ENCODE measurements at regions not wholly inside any gene's neighbourhood (a gene's known extent, or its start where the extent isn't known, plus 50 kb on each side); places are given as distances from the start of the nearest gene placed in this dataset.
A peak's percentile ranks its signal among the peaks of the same experiment; 100 is the strongest.

DNA sequence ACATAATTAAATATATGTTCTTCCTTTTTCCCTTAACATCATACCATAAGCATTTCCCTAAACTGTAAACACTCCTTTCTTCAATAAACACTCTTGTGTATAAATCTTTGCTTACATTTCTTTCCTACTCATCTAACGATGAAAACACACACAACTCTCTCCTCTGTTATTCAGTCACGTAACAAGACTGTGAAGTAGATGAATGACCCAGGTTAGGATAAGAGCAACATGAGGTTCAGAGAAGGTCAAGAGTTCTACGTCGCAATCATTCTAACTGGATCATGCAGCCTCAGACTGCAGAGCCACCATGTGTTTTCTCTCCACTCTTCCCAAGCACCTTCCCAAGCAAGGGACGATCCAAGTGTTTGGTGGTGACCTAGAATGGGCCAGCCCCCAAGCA lies 70.5 kb upstream of the SPTLC1 start:
- DNase-seq (ENCODE audit: low spot score) = no peak

DNA sequence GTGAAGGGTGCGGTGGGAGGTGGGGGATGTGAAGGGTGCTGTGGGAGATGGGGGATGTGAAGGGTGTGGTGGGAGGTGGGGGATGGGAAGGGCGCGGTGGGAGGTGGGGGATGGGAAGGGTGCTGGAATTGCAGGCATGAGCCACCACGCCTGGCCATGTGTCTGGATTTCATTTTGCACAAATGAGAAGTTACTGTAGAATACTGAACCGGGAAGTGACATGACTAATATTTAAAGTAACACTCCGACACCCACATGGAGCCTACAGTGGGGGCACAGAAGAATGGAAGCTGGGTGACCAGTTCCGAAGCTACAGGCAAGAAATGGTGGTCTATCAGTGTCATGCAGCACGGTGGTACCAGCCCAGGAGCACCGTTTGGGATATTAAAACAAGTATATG lies 69.9 kb upstream of the SPTLC1 start:
- no peak for DNase-seq (ENCODE audit: low spot score)

DNA sequence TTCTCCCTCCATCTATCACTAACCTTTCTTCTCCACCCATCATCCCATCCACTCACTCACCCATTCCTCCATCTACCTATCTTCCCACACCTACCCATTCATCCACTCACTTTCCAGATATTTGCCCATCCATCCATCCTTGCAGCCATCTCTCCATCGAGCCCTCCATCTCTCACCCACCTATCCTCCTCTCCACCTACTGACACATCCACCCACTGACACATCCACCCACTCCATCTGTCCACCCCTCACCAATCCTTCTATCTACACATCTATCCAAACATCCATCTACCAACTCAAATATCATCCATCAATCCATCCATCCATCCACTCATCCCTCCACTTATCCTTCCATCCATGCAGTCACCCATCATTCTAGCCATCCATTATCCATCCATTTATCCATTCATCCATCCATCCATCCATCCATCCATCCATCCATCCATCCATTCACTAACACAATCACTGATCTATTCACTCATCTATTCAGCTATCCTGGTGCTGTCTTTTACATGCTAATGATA lies 68.9 kb upstream of the SPTLC1 start:
- no peak for DNase-seq (ENCODE audit: low spot score)

DNA sequence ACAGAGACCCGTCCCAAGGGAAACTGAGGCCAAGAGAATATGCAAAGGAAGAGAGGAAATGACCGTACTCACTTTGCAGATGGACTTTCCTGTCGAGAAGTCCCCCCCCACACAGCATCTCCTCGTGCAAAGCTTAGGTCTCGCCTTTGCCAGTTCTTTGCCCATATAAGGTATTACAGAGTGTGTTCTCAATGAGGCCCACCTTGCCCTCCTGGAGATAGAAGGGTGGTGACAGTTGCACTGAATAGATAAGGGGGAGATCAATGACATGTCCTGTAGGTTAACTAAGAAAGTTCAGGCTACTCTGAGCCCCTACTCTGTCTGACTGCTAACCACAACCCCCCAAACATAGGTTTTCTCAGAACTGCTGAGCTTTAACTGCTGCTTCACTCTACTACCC lies 68.2 kb upstream of the SPTLC1 start:
- DNase-seq (ENCODE audit: low spot score) = no peak

DNA sequence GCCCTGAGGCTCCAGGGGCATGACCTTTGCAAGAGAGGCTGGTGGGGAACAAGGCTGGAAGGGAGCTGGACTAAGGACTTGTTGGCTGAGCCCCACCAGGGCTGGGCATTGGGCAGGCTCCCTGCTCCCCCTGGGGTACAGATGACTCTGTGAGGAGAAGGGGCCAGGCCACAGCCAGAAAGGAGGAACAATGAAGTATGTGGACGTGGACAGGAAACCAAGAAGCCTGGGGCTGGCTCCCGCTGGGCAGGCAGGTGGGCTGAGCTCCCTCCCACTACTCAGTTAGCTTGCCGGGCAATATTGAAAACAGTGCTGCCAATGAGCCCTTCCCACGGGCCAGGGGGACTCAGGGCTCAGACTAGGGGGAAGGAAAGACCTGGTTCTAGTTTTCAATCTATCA lies 66.1 kb upstream of the SPTLC1 start:
- DNase-seq (ENCODE audit: low spot score) = no peak

DNA sequence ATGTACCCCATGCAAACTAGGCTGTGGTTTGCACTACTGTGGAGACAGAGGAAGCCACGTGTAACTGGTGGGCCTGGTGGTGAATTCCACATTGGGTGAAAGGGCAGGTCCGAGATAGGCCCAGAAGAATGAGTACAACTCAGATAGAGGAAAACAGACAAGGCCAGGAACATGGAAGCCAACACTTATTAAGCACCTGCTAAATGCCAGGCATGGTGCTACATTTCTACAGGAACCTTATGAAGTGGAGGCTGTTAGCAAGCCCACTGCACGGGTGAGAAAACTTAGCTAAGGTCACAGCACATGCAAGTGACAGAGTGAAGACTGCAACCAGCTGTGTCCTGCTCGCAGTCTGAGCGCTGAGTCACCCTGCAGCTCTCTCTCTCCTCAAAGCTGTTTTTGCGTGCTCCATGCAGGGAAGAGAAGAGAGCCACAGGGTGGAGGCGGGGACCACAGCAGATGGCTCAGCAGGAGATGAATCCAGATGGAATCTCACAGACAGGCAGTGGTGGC lies 65.5 kb upstream of the SPTLC1 start:
- DNase-seq (ENCODE audit: low spot score) = peak; percentile 35

DNA sequence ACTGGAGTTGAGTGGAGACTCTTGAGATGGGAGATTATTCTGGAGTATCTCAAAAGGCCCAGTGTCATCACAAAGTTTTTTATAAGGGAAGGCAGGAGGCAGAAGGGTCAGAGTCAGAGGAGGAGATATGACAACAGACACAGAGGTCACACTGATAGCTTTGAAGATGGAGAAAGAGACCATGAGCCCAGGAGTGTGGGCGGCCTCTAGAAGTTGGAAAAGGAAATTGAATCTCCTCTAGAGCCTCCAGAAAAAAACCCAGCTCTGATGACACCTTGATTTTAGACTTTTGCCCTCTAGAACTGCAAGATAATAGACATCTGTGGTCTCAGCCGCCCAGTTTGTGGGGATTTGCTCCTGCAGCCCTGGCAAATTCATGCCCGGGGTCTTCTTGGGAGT lies 64.8 kb upstream of the SPTLC1 start:
- DNase-seq (ENCODE audit: low spot score) = no peak

DNA sequence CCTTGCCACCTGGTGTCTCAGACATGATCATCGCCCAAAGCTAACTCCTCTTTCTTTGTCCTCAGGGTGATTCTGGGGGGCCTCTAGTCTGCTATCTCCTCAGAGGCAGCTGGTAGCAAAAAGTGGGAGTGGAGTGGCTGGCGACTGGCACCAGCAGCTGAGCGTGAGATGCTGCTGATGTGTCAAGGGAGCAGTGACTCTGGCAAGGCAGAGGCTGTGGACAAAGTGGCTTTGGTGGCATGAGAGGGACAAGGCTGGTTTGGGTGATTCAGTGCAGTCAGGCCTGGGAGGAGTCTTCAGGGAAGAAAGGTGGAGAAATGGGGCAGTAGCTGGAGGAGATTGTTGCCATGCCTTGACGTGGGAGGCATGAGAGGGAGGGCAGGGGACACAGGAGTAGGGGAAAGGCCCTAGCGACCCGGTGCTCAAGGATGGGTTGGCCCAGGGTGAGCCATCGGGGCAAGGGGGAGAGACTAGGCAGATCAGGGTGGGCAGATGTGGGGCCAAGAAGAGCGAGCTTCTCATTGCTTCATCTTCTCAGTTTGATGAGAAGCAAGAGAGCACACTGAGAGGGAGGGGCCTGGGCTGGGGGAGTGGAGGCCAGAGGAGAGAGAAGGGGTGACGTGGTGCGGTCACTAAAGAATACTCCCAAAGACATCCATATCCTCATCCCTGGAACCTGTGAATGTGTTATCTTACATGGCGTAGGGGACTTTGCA lies 64.2 kb upstream of the SPTLC1 start:
- DNase-seq (ENCODE audit: low spot score) = no peak

DNA sequence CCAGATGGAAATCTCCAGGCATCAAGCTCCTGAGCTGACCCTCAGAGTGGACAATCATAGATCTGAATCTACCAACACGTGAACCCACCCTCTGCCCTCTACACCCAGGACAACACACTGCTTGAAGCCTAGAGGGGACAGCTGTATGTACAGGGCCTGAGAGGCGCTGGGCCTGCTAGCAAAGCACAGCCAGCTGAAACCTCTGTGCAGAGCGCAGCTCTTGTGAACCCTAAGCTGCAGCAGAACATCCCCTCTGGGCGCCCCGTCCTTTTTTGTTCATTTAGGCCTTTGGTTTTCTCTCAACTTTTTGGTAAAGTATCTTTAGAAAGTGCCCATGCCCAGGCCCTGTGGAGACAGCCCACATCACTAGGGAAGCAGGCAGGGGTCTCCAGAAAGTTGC lies 62.4 kb upstream of the SPTLC1 start:
- DNase-seq (ENCODE audit: low spot score) = no peak

DNA sequence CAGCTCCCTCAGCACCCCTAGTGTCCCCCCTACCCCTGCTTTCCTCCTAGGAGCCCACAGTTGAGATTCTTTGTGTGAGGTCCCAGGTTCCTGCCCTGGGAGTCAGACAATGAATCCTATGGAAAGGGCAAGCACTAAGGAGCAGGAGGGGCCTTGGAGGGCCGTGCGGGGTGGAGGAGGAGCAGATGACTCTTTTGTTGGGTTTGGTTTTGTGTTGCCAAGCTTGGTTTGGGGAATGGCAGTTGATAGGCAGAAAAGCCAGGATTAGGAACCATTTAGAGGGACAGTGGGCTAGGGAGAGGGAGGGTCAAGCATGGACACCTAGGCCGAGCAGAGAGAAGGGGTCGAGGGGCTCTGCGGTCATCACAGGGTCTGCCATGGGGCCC lies 61.6 kb upstream of the SPTLC1 start:
- no peak for DNase-seq (ENCODE audit: low spot score)

DNA sequence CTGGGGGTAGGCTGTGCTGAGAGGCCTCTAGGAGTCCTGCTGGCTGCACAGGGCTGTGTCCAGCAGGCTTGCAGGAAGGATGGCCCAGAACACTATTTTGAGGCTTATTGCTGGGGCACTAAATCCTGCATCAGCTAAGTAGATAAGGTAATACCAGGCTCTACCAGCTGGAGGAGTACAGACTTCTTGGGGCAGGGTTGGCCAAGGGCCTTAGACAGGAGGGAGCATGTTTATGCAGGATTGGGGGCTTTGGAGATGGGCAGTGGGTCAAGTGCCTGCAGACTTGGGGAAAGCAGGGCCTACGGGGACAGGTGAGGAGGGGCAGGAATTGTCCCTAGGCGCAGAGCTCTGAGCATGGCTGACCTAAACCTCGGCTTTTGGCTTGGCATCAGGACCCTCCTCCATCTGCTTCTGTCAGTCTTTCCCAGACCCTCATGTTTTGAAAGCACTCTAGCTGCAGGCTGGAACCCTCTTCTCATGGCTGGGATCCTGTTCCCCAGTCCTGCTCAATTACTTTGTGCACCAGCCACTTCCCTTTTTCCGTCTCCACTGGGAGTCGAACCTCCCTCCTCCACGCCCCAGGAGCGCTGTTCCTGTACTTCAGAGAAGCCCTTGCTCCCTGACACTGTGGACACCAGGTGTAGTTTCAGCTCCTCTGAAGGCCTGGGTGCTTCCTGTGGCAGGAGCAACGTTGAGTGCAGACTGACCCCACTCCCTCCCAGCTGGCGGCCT lies 61.0 kb upstream of the SPTLC1 start:
- no peak for DNase-seq (ENCODE audit: low spot score)

DNA sequence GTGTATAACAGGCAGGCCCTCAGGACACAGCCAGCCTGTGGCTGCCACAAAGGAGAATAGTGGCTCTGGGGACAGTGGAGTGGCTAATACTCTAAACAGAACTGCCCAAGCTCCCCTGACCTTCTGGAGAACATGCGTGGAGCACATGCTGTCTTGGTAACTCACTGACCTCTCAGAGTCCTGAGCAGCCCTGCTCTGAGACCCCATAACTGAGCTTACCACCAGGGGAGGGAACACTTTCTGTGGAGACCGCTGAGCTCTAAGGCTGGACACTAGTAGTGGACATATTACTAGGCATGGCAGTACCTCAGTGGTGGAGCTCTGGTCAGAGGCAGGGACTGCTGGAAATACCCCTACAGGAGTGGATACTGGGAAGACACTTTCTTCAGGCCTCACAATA lies 60.2 kb upstream of the SPTLC1 start:
- no peak for DNase-seq (ENCODE audit: low spot score)

DNA sequence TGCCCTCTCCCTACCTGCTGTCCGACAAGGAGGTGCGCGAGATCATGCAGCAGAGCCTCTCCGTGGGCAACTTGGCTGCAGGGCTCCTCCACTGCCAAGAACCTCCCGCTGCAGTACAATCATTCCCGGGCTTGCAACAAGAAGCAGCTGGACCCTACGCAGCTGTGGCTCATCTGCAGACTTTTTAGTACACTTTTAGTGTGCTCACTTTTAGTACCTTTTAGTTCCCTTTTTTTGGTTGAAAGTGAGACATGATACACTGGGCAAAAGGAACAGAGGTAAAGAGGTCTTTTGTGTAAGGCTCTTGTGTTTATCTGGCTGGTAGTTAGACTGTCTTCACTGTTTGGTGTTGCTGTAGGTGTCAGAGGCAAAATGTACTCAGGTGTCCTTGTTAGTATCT lies 58.1 kb upstream of the SPTLC1 start:
- no peak for DNase-seq (ENCODE audit: low spot score)

DNA sequence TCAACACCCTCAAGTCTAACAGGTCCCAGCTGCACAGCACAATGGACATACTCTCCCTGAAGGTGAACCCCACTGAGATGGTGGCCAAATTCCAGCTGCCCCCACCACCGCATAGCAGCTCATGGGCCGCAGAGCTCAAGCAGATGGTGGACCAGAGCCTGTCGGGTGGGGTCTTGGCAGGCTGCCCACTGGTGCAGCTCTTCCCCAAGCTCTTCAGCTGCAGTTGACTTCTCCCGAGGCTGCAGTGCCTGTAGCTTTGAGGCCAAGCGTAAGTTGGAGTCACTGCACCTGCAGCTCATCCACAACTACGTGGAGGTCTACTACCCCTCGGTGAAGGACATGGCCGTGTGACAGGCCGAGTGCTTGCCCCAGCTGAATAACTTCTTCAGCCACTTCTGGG lies 56.6 kb upstream of the SPTLC1 start:
- DNase-seq (ENCODE audit: low spot score) = no peak

DNA sequence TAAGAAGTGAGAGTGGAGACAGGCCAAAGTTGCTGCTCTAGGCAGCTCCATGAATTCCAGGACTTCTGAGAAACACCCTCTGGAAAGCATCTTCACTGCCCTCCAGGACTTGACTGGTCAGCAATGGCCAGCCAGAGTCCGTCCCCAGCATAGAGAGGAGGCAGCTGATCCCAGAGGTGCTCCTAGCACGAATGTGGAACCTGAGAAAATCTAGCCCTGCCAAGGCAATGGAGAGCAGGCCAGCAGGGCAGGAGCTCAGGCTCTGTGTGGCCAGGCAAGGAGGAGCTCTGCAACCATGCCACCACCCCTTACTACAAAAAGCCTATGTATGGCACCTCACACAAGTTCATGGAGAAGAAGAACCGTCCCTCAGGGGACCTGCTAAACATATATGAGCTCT lies 56.1 kb upstream of the SPTLC1 start:
- DNase-seq (ENCODE audit: low spot score) = no peak

DNA sequence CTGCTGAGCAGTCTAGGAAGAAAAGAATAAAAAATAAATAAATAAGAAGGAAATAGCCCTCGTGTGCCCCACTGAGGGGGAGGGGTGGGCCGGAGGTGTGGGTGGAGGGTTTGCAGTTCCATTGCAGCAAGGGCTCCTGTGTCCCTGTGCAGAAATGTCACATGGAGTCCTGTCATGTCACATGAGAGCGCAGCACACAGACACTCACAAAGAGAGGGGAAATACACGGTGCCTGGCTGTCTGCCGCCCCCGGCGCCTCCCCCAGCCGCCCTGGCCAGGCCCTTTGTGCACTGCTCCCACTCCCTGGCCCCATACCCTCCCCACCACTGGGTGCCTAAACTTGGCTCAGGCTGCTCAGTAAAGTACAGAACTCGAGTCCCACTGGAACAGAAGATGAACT lies 55.6 kb upstream of the SPTLC1 start:
- DNase-seq (ENCODE audit: low spot score) = no peak

DNA sequence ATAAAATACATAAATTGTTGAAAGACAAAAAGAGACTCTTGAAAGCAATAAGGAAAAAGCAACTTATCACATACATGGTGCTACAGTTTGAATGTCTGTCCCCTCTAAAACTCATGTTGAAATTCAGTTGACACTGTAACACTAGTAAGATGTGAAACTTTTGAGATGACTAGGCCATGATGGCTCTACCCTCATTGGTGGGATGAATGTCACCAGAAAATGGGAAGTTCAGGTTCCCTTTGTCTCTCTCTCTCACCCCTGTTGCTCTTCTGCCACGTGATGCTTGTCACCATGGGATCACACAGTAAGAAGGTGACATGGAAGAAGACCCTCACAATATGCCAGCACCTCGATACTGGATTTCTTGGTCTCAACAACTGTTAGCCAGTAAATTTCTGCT lies 50.3 kb upstream of the SPTLC1 start:
- DNase-seq (ENCODE audit: low spot score) = no peak
